ENCODE measurements at regions not wholly inside any gene's neighbourhood (a gene's known extent, or its start where the extent isn't known, plus 50 kb on each side); places are given as distances from the start of the nearest gene placed in this dataset.

GRCh38 chr18:76736309-76736708 lies 86.0 kb upstream of the ZNF236 start:
- CTCF ChIA-PET = no interaction called here

GRCh38 chr18:76730901-76731300 lies 91.5 kb upstream of the ZNF236 start:
- no peak overlapping the region for H3K4me3 ChIP-seq (ENCODE audit: low read depth, low read length)
- no peak overlapping the region for H3K27ac ChIP-seq (ENCODE audit: low read depth, low read length)
- H3K9me3 ChIP-seq (ENCODE audit: control insufficient read depth, insufficient read depth, low read length) = no peaks in the 10 kb centered on the region
- TF ChIP-seq CTCF (IDR thresholded peaks at IDR 0.05; ENCODE audit: low read depth, low read length) = no peak
- no peak for DNase-seq (ENCODE audit: low read depth, low spot score)
- H3K27me3 ChIP-seq (ENCODE audit: control insufficient read depth, insufficient read depth, low read length) = peaks cover 6% of the 10 kb centered on the region
- ChIA-PET CTCF (interaction anchor here (0.7 to 1.0 kb wide), 4 partner anchors 24 to 72 kb away, joined by 3 to 5 read pairs (median 4); no protein-coding TSS in a partner anchor), POLR2A (no interaction called here)

More at GRCh38 chr18:76736309-76736708, 86.0 kb upstream of the ZNF236 start:
- Histone ChIP-seq H3K27ac (ENCODE audit: low read depth, low read length) (no peak overlapping the region), H3K4me3 (ENCODE audit: low read depth, low read length) (no peak overlapping the region), H3K9me3 (ENCODE audit: control insufficient read depth, insufficient read depth, low read length) (no peaks in the 10 kb centered on the region; the same call in 1 of the 2 replicates), H3K27me3 (ENCODE audit: control insufficient read depth, insufficient read depth, low read length) (peaks cover 3% of the 10 kb centered on the region)
- POLR2A ChIA-PET = no interaction called here
- no peak for TF ChIP-seq CTCF (IDR thresholded peaks at IDR 0.05; ENCODE audit: low read depth, low read length)
- DNase-seq (ENCODE audit: low read depth, low spot score) = no peak

- CTCF ChIA-PET = no interaction called here
- Histone ChIP-seq H3K4me3 (ENCODE audit: low read depth, low read length) (no peak overlapping the region), H3K27me3 (ENCODE audit: control insufficient read depth, insufficient read depth, low read length) (peaks cover 3% of the 10 kb centered on the region), H3K9me3 (ENCODE audit: control insufficient read depth, insufficient read depth, low read length) (no peaks in the 10 kb centered on the region; the same call in 1 of the 2 replicates), H3K27ac (ENCODE audit: low read depth, low read length) (no peak overlapping the region)
- no peak for DNase-seq (ENCODE audit: low read depth, low spot score)
- no peak for TF ChIP-seq CTCF (IDR thresholded peaks at IDR 0.05; ENCODE audit: low read depth, low read length)
- POLR2A ChIA-PET = no interaction called here
Observed at GRCh38 chr18:76727589-76727988, 94.8 kb upstream of the ZNF236 start.

- CTCF ChIA-PET = interaction anchor here (0.6 to 1.2 kb wide), 2 partner anchors 78 to 95 kb away, joined by 3 read pairs; no protein-coding TSS in a partner anchor
Observed at GRCh38 chr18:76725445-76725844, 96.9 kb upstream of the ZNF236 start.

More at GRCh38 chr18:76725445-76725844, 96.9 kb upstream of the ZNF236 start:
- peaks cover 6% of the 10 kb centered on the region for H3K27me3 ChIP-seq (ENCODE audit: control insufficient read depth, insufficient read depth, low read length)
- POLR2A ChIA-PET = no interaction called here
- H3K9me3 ChIP-seq (ENCODE audit: control insufficient read depth, insufficient read depth, low read length) = no peaks in the 10 kb centered on the region; the same call in 1 of the 2 replicates
- TF ChIP-seq CTCF (IDR thresholded peaks at IDR 0.05; ENCODE audit: low read depth, low read length) = no peak
- DNase-seq (ENCODE audit: low read depth, low spot score) = no peak
- H3K4me3 ChIP-seq (ENCODE audit: low read depth, low read length) = no peak overlapping the region
- H3K27ac ChIP-seq (ENCODE audit: low read depth, low read length) = no peak overlapping the region

All from AG04450 (cell line).